H1 (cell line): ENCODE measurements at regions not wholly inside any gene's neighbourhood (a gene's known extent, or its start where the extent isn't known, plus 50 kb on each side); places are given as distances from the start of the nearest gene placed in this dataset.

Source experiments
- CTCF ChIA-PET: fragments of 300-600 bp; sonication (Branson Sonifier 250); formaldehyde crosslinking; loops from one replicate; lab custom pipeline; 2021; ENCODE audit not compliant: partially characterized antibody; lab: Charles Lee
- POLR2A ChIA-PET: fragments of 300-600 bp; sonication (Branson Sonifier 250); formaldehyde crosslinking; loops from one replicate; lab custom pipeline; 2021; ENCODE audit warnings: inconsistent platforms; ENCODE audit not compliant: partially characterized antibody; lab: Charles Lee
- DNase-seq, 2 experiments: peaks; one replicate each; pipeline versions ENCODE4 v3.0.0 to v3.0.0-alpha.2; 2010 to 2022; ENCODE audit warnings: low spot score in 2 of 2, low read depth in 1 of 2, mixed read lengths in 1 of 2
- FAIRE-seq: peaks from 2 replicates; lab custom pipeline; 2011; peaks lifted over from hg19 to GRCh38; lab: Jason Lieb, UNC
- H2AFZ ChIP-seq: 2 replicates; pipeline ENCODE4 v1.8.1; 2012; ENCODE audit warnings: low read length, inconsistent platforms
- H2AK5ac ChIP-seq: 2 replicates; pipeline ENCODE4 v1.6.1; 2013; ENCODE audit warnings: low read depth, low read length
- H2BK120ac ChIP-seq: replicated peaks from 2 replicates; pipeline ENCODE3; 2013; ENCODE audit warnings: low read depth, low read length, inconsistent platforms
- H2BK12ac ChIP-seq: 2 replicates; pipeline ENCODE4 v1.6.1; 2013; ENCODE audit warnings: low read depth, low read length
- H2BK15ac ChIP-seq: 2 replicates; pipeline ENCODE4 v1.6.1; 2013; ENCODE audit warnings: low read length
- H2BK20ac ChIP-seq: 2 replicates; pipeline ENCODE4 v1.6.1; 2013; ENCODE audit warnings: low read length
- H2BK5ac ChIP-seq: 2 replicates; pipeline ENCODE4 v1.6.1; 2013; ENCODE audit warnings: low read depth, low read length
- H3K14ac ChIP-seq: 2 replicates; pipeline ENCODE4 v1.6.1; 2013; ENCODE audit warnings: inconsistent platforms; ENCODE audit not compliant: insufficient read length
- H3K18ac ChIP-seq: 2 replicates; pipeline ENCODE4 v1.6.1; 2013; ENCODE audit warnings: low read length; ENCODE audit errors: extremely low read depth
- H3K23ac ChIP-seq: 2 replicates; pipeline ENCODE4 v1.6.1; 2013; ENCODE audit warnings: inconsistent platforms; ENCODE audit not compliant: insufficient read length
- H3K23me2 ChIP-seq: 2 replicates; pipeline ENCODE4 v1.6.1; 2013; ENCODE audit warnings: low read depth, low read length
- H3K27ac ChIP-seq: 2 replicates; pipeline ENCODE4 v1.6.1; 2011; ENCODE audit warnings: low read depth, low read length, inconsistent platforms
- H3K27me3 ChIP-seq, 4 experiments: replicated peaks in 1 of 4; 1 replicate in 1 of 4; 2 replicates in 3 of 4; pipeline versions ENCODE4 v1.6.1 to v1.8.1; 2011 to 2013; ENCODE audit warnings: low read length in 3 of 4, mild to moderate bottlenecking in 3 of 4, inconsistent platforms in 2 of 4, mixed read lengths in 2 of 4, moderate library complexity in 1 of 4; ENCODE audit not compliant: control insufficient read depth in 3 of 4, insufficient read depth in 3 of 4; ENCODE audit errors: extremely low read depth in 1 of 4
- H3K36me3 ChIP-seq, 4 experiments: 2 replicates each; pipeline versions ENCODE4 v1.6.1 to v1.8.1; 2011 to 2013; ENCODE audit warnings: mild to moderate bottlenecking in 4 of 4, low read length in 3 of 4, moderate library complexity in 2 of 4, control low read depth in 1 of 4, inconsistent platforms in 1 of 4; ENCODE audit not compliant: insufficient read depth in 4 of 4, control insufficient read depth in 2 of 4
- H3K4ac ChIP-seq: replicated peaks from 2 replicates; pipeline ENCODE3; 2013; ENCODE audit warnings: low read length, low read depth, mixed read lengths, inconsistent platforms; ENCODE audit not compliant: insufficient read length
- H3K4me1 ChIP-seq, 4 experiments: replicated peaks in 1 of 4; 1 replicate in 1 of 4; 2 replicates in 3 of 4; pipeline versions ENCODE4 v1.6.1 to v1.8.1; 2011 to 2013; ENCODE audit warnings: low read length in 3 of 4, inconsistent platforms in 2 of 4, mixed read lengths in 1 of 4; ENCODE audit not compliant: insufficient read depth in 4 of 4, control insufficient read depth in 3 of 4
- H3K4me2 ChIP-seq, 2 experiments: 2 replicates each; pipeline versions ENCODE4 v1.6.1 to v1.8.1; 2011 to 2013; ENCODE audit warnings: low read depth in 2 of 2, low read length in 2 of 2, control low read depth in 1 of 2, inconsistent platforms in 1 of 2, mild to moderate bottlenecking in 1 of 2; ENCODE audit not compliant: insufficient read depth in 1 of 2
- H3K4me3 ChIP-seq, 4 experiments: fragments of 200-600, 300-600 bp in 1 of 4; sonication (generic), shearing (Covaris generic), sonication (Bioruptor Twin) in 1 of 4; 2 replicates each; pipeline versions ENCODE4 v1.5.1 to v1.8.1; 2011 to 2016; ENCODE audit warnings: low read length in 4 of 4, low read depth in 3 of 4, control low read depth in 2 of 4, inconsistent platforms in 2 of 4, mild to moderate bottlenecking in 2 of 4, mixed read lengths in 1 of 4, moderate library complexity in 1 of 4; ENCODE audit not compliant: insufficient read depth in 2 of 4; ENCODE audit errors: extremely low read depth in 1 of 4
- H3K56ac ChIP-seq: replicated peaks from 2 replicates; pipeline ENCODE3; 2013; ENCODE audit warnings: low read depth, mild to moderate bottlenecking, mixed read lengths, low read length, inconsistent platforms; ENCODE audit not compliant: insufficient read length
- H3K79me1 ChIP-seq: 2 replicates; pipeline ENCODE4 v1.6.1; 2013; ENCODE audit warnings: low read depth, low read length, control low read depth
- H3K79me2 ChIP-seq, 2 experiments: 2 replicates each; pipeline versions ENCODE4 v1.6.1 to v1.8.1; 2012 to 2013; ENCODE audit warnings: low read length in 2 of 2, mild to moderate bottlenecking in 2 of 2, inconsistent platforms in 1 of 2; ENCODE audit not compliant: insufficient read depth in 2 of 2, control insufficient read depth in 1 of 2
- H3K9ac ChIP-seq, 4 experiments: replicated peaks in 1 of 4; 1 replicate in 1 of 4; 2 replicates in 3 of 4; pipeline versions ENCODE4 v1.6.1 to v1.8.1; 2011 to 2013; ENCODE audit warnings: low read depth in 3 of 4, low read length in 3 of 4, control low read depth in 2 of 4, mild to moderate bottlenecking in 2 of 4, moderate library complexity in 2 of 4, inconsistent platforms in 1 of 4; ENCODE audit errors: extremely low read depth in 1 of 4
- H3K9me3 ChIP-seq, 2 experiments: 2 replicates each; pipeline versions ENCODE4 v1.6.1 to v1.8.1; 2012 to 2013; ENCODE audit warnings: mild to moderate bottlenecking in 2 of 2, moderate library complexity in 2 of 2, control low read depth in 1 of 2, inconsistent platforms in 1 of 2, low read depth in 1 of 2, low read length in 1 of 2, mixed read lengths in 1 of 2; ENCODE audit not compliant: insufficient read depth in 2 of 2
- H4K20me1 ChIP-seq, 2 experiments: replicated peaks in 1 of 2; 2 replicates each; pipeline versions ENCODE3 to v1.8.1; 2011 to 2013; ENCODE audit warnings: inconsistent platforms in 2 of 2, low read length in 2 of 2, mild to moderate bottlenecking in 1 of 2; ENCODE audit not compliant: insufficient read depth in 2 of 2, control insufficient read depth in 1 of 2
- H4K5ac ChIP-seq: 2 replicates; pipeline ENCODE4 v1.6.1; 2013; ENCODE audit warnings: low read length, low read depth, mixed read lengths, inconsistent platforms; ENCODE audit not compliant: insufficient read length
- H4K8ac ChIP-seq: 2 replicates; pipeline ENCODE4 v1.8.0; 2013; ENCODE audit warnings: mild to moderate bottlenecking, moderate library complexity, low read length, inconsistent platforms; ENCODE audit not compliant: insufficient read depth; ENCODE audit errors: extremely low read depth
- H4K91ac ChIP-seq: replicated peaks from 2 replicates; pipeline ENCODE3; 2013; ENCODE audit warnings: low read length, mixed read lengths, inconsistent platforms; ENCODE audit not compliant: insufficient read length
- BACH1 ChIP-seq: IDR thresholded peaks from 2 replicates; pipeline ENCODE4 v1.6.1; 2012; ENCODE audit warnings: low read length, improper control_type of control experiment
- CREB1 ChIP-seq: IDR thresholded peaks from 2 replicates; pipeline ENCODE4 v1.6.1; 2012; ENCODE audit warnings: inconsistent platforms
- CTCF ChIP-seq, 3 experiments: IDR thresholded peaks; 1 replicate in 2 of 3; 2 replicates in 1 of 3; pipeline versions ENCODE4 v1.5.1 to v1.6.1; 2011; ENCODE audit warnings: low read length in 3 of 3, mild to moderate bottlenecking in 3 of 3, inconsistent platforms in 2 of 3, low read depth in 1 of 3, moderate library complexity in 1 of 3; ENCODE audit not compliant: insufficient read depth in 1 of 3; ENCODE audit errors: control extremely low read depth in 1 of 3
- GTF2F1 ChIP-seq: IDR thresholded peaks from 2 replicates; pipeline ENCODE4 v1.6.1; 2012; ENCODE audit warnings: low read depth, low read length, improper control_type of control experiment, borderline replicate concordance
- JUN ChIP-seq: IDR thresholded peaks from 2 replicates; pipeline ENCODE4 v1.6.1; 2011; ENCODE audit warnings: low read depth, mild to moderate bottlenecking, improper control_type of control experiment, low read length
- POU5F1 ChIP-seq: IDR thresholded peaks from 2 replicates; pipeline ENCODE4 v1.6.1; 2011; ENCODE audit warnings: low read depth, mild to moderate bottlenecking, low read length, moderate library complexity
- RAD21 ChIP-seq, 2 experiments: IDR thresholded peaks in 1 of 2; conservative IDR thresholded peaks in 1 of 2; 2 replicates each; pipeline ENCODE4 v1.6.1; 2011; ENCODE audit warnings: low read depth in 2 of 2, low read length in 2 of 2, improper control_type of control experiment in 1 of 2, inconsistent platforms in 1 of 2, mild to moderate bottlenecking in 1 of 2, moderate library complexity in 1 of 2
- WGBS, 2 experiments: shearing (Covaris generic) in 1 of 2; methylation state at CpG; one replicate each; pipeline versions ENCODE4 v1.1.6 to v1.1.7; 2013 to 2015; ENCODE audit warnings: low lambda C conversion rate in 2 of 2, mixed read lengths in 2 of 2, inconsistent platforms in 1 of 2, low coverage in 1 of 2, missing lambda C conversion rate in 1 of 2; ENCODE audit not compliant: insufficient replicate concordance in 2 of 2, insufficient coverage in 1 of 2, insufficient read length in 1 of 2; ENCODE audit errors: extremely low coverage in 1 of 2, missing lambda C conversion rate in 1 of 2; 5-methylcytosine and 5-hydroxymethylcytosine counted together

GRCh38 chr5:174951151-174951780, 226.9 kb downstream of the MSX2 start:
- Histone ChIP-seq H3K4ac (no peak overlapping the region), H2AK5ac (no peak overlapping the region), H3K14ac (no peak overlapping the region), H4K91ac (no peak overlapping the region), H3K27me3 (no peaks in the 10 kb centered on the region; a peak in 1 of 7 replicates), H3K4me2 (no peak overlapping the region), H4K20me1 (no peaks in the 10 kb centered on the region), H4K5ac (no peak overlapping the region), H2BK20ac (no peak overlapping the region), H2BK120ac (no peak overlapping the region), H3K4me3 (no peak overlapping the region), H3K79me2 (no peaks in the 10 kb centered on the region), H2AFZ (no peak overlapping the region), H3K4me1 (no peaks in the 10 kb centered on the region), H3K36me3 (no peaks in the 10 kb centered on the region), H3K79me1 (no peaks in the 10 kb centered on the region), H3K27ac (no peak overlapping the region), H2BK5ac (no peak overlapping the region), H3K9ac (no peak overlapping the region), H3K23me2 (peaks cover 2% of the 10 kb centered on the region; the same call in 1 of the 2 replicates), H2BK12ac (no peak overlapping the region), H4K8ac (no peak overlapping the region), H2BK15ac (no peak overlapping the region), H3K56ac (peak overlapping the region; percentile 55), H3K18ac (no peak overlapping the region), H3K23ac (no peak overlapping the region), H3K9me3 (no peaks in the 10 kb centered on the region)
- 44% methylated on average over 5 of the region's 5 CpGs; no CpG with 5 or more reads in 1 of the 2 experiments for WGBS, 2 experiments
- FAIRE-seq (peak; percentile 96), DNase-seq (peak; percentile 49 to 60)
- CTCF ChIA-PET: interaction anchor here (0.6 to 3.5 kb wide), 33 partner anchors 9 to 517 kb away, joined by 3 to 22 read pairs (median 3); partner anchors contain the start of gene DRD1
- POLR2A ChIA-PET: no interaction called here
- peak; percentile 100 for TF ChIP-seq RAD21 (IDR thresholded peaks at IDR 0.05 in 1 of 2, conservative IDR thresholded peaks at IDR 0.05 in 1 of 2; ENCODE audit: low read depth in 2 of 2, low read length in 2 of 2)
- TF ChIP-seq CREB1: no peak
- no peak for TF ChIP-seq JUN
- peak; percentile 75 to 95 (median 88) for TF ChIP-seq CTCF (IDR thresholded peaks at IDR 0.05; ENCODE audit: control extremely low read depth in 1 of 3, insufficient read depth in 1 of 3, low read depth in 1 of 3, low read length in 3 of 3)
- no peak for TF ChIP-seq BACH1
- no peak for TF ChIP-seq GTF2F1
- no peak for TF ChIP-seq POU5F1
